Keratinocyte (primary cell): ENCODE measurements at regions not wholly inside any gene's neighbourhood (a gene's known extent, or its start where the extent isn't known, plus 50 kb on each side); places are given as distances from the start of the nearest gene placed in this dataset.

Source experiments
- DNase-seq: peaks from one replicate; pipeline ENCODE4 v3.0.0-alpha.2; 2011; ENCODE audit warnings: low read depth, missing footprints, low spot score
- FAIRE-seq: peaks from 2 replicates; lab custom pipeline; 2011; peaks lifted over from hg19 to GRCh38; lab: Jason Lieb, UNC
- H2AFZ ChIP-seq: 2 replicates; pipeline ENCODE4 v1.6.0; 2012; ENCODE audit warnings: low read length, control low read depth, inconsistent platforms; ENCODE audit not compliant: control insufficient read depth
- H3K27ac ChIP-seq: 2 replicates; pipeline ENCODE4 v1.5.1; 2011; ENCODE audit warnings: low read length; ENCODE audit not compliant: control insufficient read depth, insufficient read depth
- H3K27me3 ChIP-seq: 3 replicates; pipeline ENCODE4 v1.6.0; 2011; ENCODE audit warnings: low read length; ENCODE audit not compliant: control insufficient read depth, insufficient read depth; ENCODE audit errors: extremely low read depth
- H3K36me3 ChIP-seq, 2 experiments: 2 replicates in 1 of 2; 3 replicates in 1 of 2; pipeline ENCODE4 v1.5.1; 2011; ENCODE audit warnings: low read length in 2 of 2, mild to moderate bottlenecking in 1 of 2; ENCODE audit not compliant: control insufficient read depth in 2 of 2, insufficient read depth in 2 of 2; ENCODE audit errors: extremely low read depth in 1 of 2
- H3K4me1 ChIP-seq: 3 replicates; pipeline ENCODE4 v1.5.1; 2011; ENCODE audit warnings: low read length; ENCODE audit not compliant: control insufficient read depth, insufficient read depth; ENCODE audit errors: extremely low read depth
- H3K4me2 ChIP-seq: 3 replicates; pipeline ENCODE4 v1.6.0; 2011; ENCODE audit warnings: low read depth, low read length; ENCODE audit not compliant: control insufficient read depth, insufficient read depth; ENCODE audit errors: extremely low read depth
- H3K4me3 ChIP-seq, 3 experiments: fragments of 200-600 bp in 1 of 3; sonication (generic) in 1 of 3; 2 replicates in 2 of 3; 3 replicates in 1 of 3; pipeline ENCODE4 v1.5.1; 2011 to 2016; ENCODE audit warnings: low read length in 3 of 3, mild to moderate bottlenecking in 3 of 3, control low read depth in 2 of 3, inconsistent platforms in 1 of 3, low read depth in 1 of 3, mixed read lengths in 1 of 3, mixed run types in 1 of 3, moderate library complexity in 1 of 3; ENCODE audit not compliant: control insufficient read depth in 2 of 3, insufficient read depth in 2 of 3; ENCODE audit errors: extremely low read depth in 1 of 3
- H3K79me2 ChIP-seq: 2 replicates; pipeline ENCODE4 v1.6.0; 2012; ENCODE audit warnings: low read length; ENCODE audit not compliant: control insufficient read depth, insufficient read depth
- H3K9ac ChIP-seq: 3 replicates; pipeline ENCODE4 v1.6.0; 2011; ENCODE audit warnings: low read length; ENCODE audit not compliant: control insufficient read depth, insufficient read depth; ENCODE audit errors: extremely low read depth
- H3K9me1 ChIP-seq: 3 replicates; pipeline ENCODE4 v1.6.0; 2011; ENCODE audit warnings: low read length; ENCODE audit not compliant: control insufficient read depth, insufficient read depth; ENCODE audit errors: extremely low read depth
- H3K9me3 ChIP-seq: 2 replicates; pipeline ENCODE4 v1.5.1; 2012; ENCODE audit warnings: low read depth, low read length; ENCODE audit not compliant: control insufficient read depth
- H4K20me1 ChIP-seq: 3 replicates; pipeline ENCODE4 v1.6.0; 2011; ENCODE audit warnings: low read length; ENCODE audit not compliant: control insufficient read depth, insufficient read depth; ENCODE audit errors: extremely low read depth
- CTCF ChIP-seq, 3 experiments: IDR thresholded peaks in 1 of 3; conservative IDR thresholded peaks in 1 of 3; optimal IDR thresholded peaks in 1 of 3; 2 replicates in 2 of 3; 3 replicates in 1 of 3; pipeline versions ENCODE3 to v1.5.1; 2011; ENCODE audit warnings: low read length in 3 of 3, mild to moderate bottlenecking in 3 of 3, moderate library complexity in 2 of 3, control low read depth in 1 of 3, inconsistent platforms in 1 of 3; ENCODE audit not compliant: insufficient read depth in 2 of 3; ENCODE audit errors: extremely low read depth in 1 of 3
- EZH2 ChIP-seq: IDR thresholded peaks from one replicate; pipeline ENCODE4 v1.6.1; 2012; ENCODE audit warnings: inconsistent platforms, mild to moderate bottlenecking, low read length, moderate library complexity
- dilution Hi-C: fragments of 300-500 bp; cut with MboI; formaldehyde crosslinking; loops from one replicate; pipeline ENCODE4 v1.7.0; 2020; ENCODE audit warnings: low sequenced_read_pairs; ENCODE audit not compliant: extremely low pct_ligation_motif_present

- Histone ChIP-seq H3K27me3 (no peaks in the 10 kb centered on the region), H2AFZ (no peak overlapping the region), H3K4me2 (no peak overlapping the region), H3K4me3 (no peak overlapping the region), H3K9me1 (no peaks in the 10 kb centered on the region), H3K4me1 (no peaks in the 10 kb centered on the region), H3K79me2 (no peaks in the 10 kb centered on the region), H3K9me3 (no peaks in the 10 kb centered on the region), H3K9ac (no peak overlapping the region), H3K36me3 (no peaks in the 10 kb centered on the region), H3K27ac (no peak overlapping the region), H4K20me1 (no peaks in the 10 kb centered on the region)
- no peak for DNase-seq
- FAIRE-seq: no peak
- dilution Hi-C loops: no loop called here
- TF ChIP-seq EZH2 (no peak), CTCF (optimal IDR thresholded peaks at IDR 0.05 in 1 of 3, IDR thresholded peaks at IDR 0.05 in 1 of 3, conservative IDR thresholded peaks at IDR 0.05 in 1 of 3; ENCODE audit: extremely low read depth in 1 of 3, insufficient read depth in 2 of 3, low read length in 3 of 3) (no peak)
These were observed 301.3 kb downstream of the HRH4 start for GRCh38 chr18:24761765-24762164.

DNA sequence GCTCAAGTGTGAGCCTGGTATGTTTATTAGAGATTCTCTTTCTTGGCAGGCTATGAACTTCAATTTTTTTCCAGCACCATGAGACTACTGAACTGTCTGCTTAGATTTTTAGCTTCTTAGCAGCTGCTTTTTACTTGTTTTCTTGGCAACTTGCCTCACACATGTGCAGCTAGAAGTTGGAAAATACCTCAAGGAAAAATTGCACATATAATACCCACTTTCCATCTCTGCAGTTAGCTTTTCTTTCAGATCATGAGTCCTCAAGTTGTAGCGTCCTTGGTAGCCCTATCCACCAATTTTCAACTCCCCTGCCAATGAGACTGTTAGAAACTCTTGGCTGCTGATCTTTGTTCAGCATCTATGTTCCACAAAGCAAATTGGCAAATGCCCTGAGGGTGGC, 302.1 kb downstream of the HRH4 start:
- Histone ChIP-seq H2AFZ (no peak overlapping the region), H3K4me1 (no peaks in the 10 kb centered on the region), H3K36me3 (no peaks in the 10 kb centered on the region), H3K9me3 (no peaks in the 10 kb centered on the region), H3K79me2 (no peaks in the 10 kb centered on the region), H3K4me3 (no peak overlapping the region), H3K9me1 (no peaks in the 10 kb centered on the region), H3K27ac (no peak overlapping the region), H4K20me1 (no peaks in the 10 kb centered on the region), H3K9ac (no peak overlapping the region), H3K27me3 (no peaks in the 10 kb centered on the region), H3K4me2 (no peak overlapping the region)
- no peak for TF ChIP-seq CTCF (optimal IDR thresholded peaks at IDR 0.05 in 1 of 3, IDR thresholded peaks at IDR 0.05 in 1 of 3, conservative IDR thresholded peaks at IDR 0.05 in 1 of 3; ENCODE audit: extremely low read depth in 1 of 3, insufficient read depth in 2 of 3, low read length in 3 of 3)
- TF ChIP-seq EZH2: no peak
- DNase-seq (no peak), FAIRE-seq (no peak)
- dilution Hi-C loops: no loop called here
